AG09309 (cell line): ENCODE measurements at regions not wholly inside any gene's neighbourhood (a gene's known extent, or its start where the extent isn't known, plus 50 kb on each side); places are given as distances from the start of the nearest gene placed in this dataset.

Experiments
- DNase-seq: peaks from one replicate; pipeline ENCODE4 v3.0.0-alpha.2; 2010; ENCODE audit warnings: low read depth
- H3K4me3 ChIP-seq: 2 replicates; pipeline ENCODE4 v1.5.1; 2011; ENCODE audit warnings: mild to moderate bottlenecking, low read depth, low read length, moderate library complexity; ENCODE audit not compliant: control insufficient read depth
- TF ChIP-seq, protein P1 (sequence below): IDR thresholded peaks from 2 replicates; pipeline ENCODE4 v1.5.1; 2011; ENCODE audit warnings: mild to moderate bottlenecking, low read depth, low read length, inconsistent platforms; ENCODE audit not compliant: insufficient read depth, control insufficient read depth; ENCODE audit errors: missing control alignments

DNA sequence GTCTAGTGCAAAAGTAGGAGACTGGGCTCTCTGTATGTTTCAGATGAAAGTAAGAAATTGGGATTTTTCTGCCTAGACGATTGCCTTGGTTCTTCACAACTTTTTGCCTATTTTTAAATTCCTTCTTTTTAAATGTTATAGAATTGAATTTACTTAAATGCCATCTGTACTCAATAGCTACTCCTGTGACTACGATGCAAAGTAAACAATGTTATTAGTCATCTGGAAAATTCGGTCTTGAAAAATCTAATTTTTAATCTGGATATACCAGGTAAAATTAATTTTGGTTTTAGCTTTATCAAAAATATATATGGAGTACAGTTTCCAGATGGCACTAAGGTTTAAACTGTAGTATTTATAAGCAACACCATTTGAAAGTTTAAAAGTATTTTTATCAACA, 472.2 kb downstream of the UTRN start:
- H3K4me3 ChIP-seq = no peak overlapping the region
- no peak for DNase-seq
- TF ChIP-seq, protein P1, sequence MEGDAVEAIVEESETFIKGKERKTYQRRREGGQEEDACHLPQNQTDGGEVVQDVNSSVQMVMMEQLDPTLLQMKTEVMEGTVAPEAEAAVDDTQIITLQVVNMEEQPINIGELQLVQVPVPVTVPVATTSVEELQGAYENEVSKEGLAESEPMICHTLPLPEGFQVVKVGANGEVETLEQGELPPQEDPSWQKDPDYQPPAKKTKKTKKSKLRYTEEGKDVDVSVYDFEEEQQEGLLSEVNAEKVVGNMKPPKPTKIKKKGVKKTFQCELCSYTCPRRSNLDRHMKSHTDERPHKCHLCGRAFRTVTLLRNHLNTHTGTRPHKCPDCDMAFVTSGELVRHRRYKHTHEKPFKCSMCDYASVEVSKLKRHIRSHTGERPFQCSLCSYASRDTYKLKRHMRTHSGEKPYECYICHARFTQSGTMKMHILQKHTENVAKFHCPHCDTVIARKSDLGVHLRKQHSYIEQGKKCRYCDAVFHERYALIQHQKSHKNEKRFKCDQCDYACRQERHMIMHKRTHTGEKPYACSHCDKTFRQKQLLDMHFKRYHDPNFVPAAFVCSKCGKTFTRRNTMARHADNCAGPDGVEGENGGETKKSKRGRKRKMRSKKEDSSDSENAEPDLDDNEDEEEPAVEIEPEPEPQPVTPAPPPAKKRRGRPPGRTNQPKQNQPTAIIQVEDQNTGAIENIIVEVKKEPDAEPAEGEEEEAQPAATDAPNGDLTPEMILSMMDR = no peak

DNA sequence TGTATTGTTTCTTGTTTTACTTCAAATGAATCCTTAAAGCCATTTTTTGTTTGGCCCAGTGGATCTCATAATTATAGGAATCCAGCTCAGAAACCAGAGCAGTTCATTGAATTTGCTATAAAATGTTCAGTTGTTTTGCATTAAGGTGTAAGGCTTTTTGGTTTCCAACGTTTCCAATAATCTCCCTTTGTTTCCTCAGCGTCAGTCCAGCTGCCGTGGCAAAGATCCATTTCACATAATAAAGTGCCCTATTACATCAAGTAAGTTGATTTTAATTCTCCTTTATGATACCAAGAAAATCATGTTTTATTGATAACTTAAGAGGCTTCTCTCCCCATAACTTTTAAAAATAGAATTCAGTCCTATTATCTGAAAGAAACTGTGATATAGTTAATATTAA, 472.6 kb downstream of the UTRN start:
- no peak overlapping the region for H3K4me3 ChIP-seq
- no peak for DNase-seq
- TF ChIP-seq, protein P1 = no peak

DNA sequence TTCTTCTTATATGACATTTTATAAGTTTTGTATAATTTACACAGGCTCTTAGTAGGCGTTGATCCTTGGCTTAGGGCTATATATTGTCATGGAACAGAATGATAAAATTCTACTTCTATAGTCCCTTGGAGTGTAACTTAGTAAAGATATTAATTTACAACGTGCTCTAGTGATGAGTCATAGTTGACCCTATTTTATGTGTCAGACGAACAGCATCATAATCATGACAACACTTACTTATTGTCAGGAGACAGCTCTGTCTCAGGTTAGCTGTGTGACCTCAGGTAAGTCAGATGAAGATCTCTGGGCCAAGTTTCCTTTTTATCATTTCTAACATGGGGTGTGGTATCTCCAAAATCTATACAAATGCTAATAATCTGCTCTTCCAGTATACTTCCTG, 473.5 kb downstream of the UTRN start:
- no peak overlapping the region for H3K4me3 ChIP-seq
- TF ChIP-seq, protein P1 = no peak
- DNase-seq = no peak

DNA sequence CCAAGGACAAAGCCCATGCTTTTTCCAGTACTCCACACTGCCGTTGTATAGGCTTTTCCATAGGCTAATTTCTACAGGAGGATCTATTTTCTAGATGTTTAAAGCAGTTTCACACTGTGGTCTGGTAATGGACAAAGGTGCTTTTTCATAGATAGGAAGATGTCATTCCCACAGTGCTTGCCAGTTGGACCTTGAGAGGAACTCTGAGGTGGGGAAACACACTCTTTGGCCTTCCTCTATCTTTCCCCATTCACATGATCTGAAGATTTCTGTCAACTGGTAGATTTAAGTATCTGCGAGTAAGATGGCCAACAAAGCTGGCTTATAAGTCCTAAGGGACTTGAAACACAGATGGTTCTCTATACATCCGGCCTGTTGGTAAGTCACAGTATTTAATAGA, 477.3 kb downstream of the UTRN start:
- TF ChIP-seq, protein P1 = no peak
- no peak for DNase-seq
- H3K4me3 ChIP-seq = no peak overlapping the region

DNA sequence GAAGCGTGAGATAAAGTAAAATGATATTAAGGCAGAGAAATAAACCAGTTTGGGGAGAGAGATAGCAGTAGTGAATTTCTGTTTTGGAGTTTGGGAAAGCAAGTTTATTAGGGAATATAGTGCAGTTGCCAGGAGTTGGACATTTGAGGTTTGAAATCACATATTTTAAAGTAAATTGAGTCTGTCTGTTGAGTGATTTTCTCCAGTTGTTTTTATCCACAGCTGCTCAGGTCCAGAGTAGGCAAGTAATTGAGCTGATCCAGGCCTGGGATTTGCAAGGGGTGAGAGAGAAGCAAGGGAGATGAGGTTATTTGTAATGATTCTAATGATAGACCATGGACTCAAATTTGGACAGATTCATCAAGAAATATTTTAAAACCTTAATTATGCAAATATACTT, 481.9 kb downstream of the UTRN start:
- TF ChIP-seq, protein P1 = no peak
- DNase-seq = no peak
- H3K4me3 ChIP-seq = no peak overlapping the region

DNA sequence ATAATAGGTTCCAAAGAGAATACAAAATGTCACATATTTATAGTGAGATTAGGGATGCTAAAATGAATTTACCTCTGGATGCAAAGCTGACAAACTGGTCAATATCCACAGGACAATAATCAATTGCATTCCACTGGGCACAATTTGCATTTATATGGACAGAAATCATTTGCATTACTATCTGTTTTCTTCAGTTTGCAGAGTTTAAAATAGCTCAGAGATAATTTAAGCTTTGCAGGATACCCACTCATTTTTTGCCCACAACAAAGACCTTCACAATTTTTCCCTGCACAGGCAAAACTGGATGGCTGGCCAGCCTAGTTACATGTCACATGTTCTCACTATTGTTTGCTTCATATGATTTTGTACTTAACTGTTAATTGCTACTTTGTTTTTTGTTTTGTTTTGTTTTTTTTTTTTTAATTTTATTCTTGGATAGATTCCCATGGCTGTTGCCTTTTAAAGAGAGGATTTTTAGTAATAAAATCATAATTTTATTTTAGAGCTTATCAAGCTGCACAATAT, 483.5 kb downstream of the UTRN start:
- TF ChIP-seq, protein P1 = no peak
- DNase-seq = no peak
- H3K4me3 ChIP-seq = no peak overlapping the region

DNA sequence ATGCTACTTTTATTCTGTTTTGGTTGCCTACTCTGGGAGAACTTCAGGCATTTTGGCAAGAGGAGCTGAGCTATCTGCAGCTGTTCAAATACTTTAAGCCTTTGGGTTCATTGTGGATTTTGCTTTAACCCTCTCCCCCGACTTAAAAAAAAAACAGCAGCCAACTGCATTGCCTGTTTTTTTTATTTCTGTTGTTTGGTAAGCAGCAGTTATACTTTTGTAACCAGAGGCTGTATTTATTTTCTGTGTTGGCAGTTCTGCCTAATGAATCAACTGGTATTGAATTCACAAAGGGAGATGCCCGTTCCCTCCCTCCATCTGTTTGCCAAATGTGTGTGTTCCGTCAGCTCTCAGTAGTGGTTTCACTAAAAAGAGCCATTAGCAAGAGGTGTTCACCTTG, 484.0 kb downstream of the UTRN start:
- TF ChIP-seq, protein P1 = no peak
- H3K4me3 ChIP-seq = no peak overlapping the region
- DNase-seq = no peak
